D341Med (cell line): ENCODE measurements at regions not wholly inside any gene's neighbourhood (a gene's known extent, or its start where the extent isn't known, plus 50 kb on each side); places are given as distances from the start of the nearest gene placed in this dataset.
"Not testable (repeated sequence)": the region's sequence is repeated elsewhere in the genome, so short reads cannot be mapped to it uniquely, and the experiment has no call there.

Source experiments
- DNase-seq: peaks from one replicate; pipeline ENCODE4 v3.0.0; 2012; ENCODE audit warnings: low spot score

- DNase-seq: no peak
Observed at GRCh38 chr2:138271467-138271866, 230.1 kb upstream of the SPOPL start.

- no peak for DNase-seq
Observed at GRCh38 chr2:138272524-138273195, 228.9 kb upstream of the SPOPL start.

DNA sequence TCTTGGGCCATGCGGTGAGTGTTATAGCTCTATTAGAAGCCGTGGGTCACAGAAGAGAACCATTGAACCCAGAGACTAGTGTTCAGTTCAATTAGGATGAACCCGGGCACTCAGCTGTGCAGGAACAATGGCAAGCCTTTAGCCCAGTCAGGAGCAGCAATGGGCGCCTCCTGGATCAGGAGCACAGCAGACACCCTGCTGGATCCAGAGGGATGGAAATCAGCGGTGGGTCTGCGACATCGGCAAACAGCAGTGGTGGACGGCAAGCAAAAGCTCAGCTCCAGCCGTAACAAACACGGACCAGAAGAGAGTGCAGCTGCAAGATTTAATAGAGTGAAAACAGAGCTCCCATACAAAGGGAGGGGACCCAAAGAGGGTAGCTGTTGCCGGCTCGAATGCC lies 228.3 kb upstream of the SPOPL start:
- not testable (repeated sequence) for DNase-seq

GRCh38 chr2:138274421-138275291 lies 226.9 kb upstream of the SPOPL start:
- DNase-seq: no peak

DNA sequence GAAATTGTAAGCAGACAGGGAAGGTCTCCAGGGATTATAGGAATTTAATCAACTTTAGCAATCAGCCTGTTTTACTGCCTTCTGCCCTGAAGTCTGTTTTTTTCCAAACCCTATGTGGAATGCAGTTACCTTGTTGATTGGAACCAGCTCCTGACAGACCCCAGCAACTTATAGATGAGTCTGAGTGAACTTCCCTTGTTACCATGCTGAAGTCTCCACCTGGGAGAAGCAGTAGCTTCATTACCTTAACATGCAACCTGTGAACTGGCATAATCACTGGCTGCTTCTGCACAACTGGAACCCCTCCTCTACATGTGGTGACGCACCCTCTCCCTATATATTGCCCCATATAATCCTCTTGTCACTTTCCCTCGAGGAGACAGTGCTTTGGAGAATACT lies 226.3 kb upstream of the SPOPL start:
- no peak for DNase-seq

DNA sequence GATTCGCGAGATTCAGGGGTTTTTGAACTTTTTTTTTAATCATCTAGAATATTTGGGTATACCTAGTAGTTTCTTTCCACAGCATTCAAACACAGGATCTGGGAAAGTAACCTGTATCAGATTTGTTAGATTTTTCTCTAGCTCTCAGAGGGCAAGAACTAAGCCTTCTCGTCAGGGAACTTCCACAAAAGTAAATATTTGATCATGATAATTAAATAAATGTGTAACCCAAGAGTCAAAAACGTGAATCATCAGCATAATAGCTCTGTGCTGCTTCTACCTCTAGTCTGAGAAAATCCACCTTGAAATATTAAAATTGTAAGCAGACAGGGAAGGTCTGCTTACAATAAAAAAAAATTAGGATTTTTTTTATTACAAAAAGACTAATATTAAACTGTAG lies 225.7 kb upstream of the SPOPL start:
- DNase-seq: no peak

DNA sequence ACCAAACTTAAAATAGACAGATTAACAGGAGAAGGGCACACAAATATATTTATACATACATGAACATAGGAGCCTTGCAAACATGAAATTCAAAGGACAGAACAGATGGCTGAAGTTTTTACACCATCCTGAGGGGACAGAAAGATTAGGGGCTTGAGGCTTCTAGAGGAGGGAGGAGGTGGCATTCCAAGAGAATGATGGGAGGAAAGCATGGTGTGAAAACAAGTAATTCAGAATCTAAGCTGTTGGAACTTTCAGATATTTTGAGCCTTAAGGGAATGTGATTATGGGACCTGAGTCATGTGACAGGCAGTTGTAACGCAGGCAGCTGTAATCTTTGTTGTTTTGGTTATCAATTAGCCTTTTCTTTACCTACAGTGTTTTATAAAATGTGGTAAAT lies 225.2 kb upstream of the SPOPL start:
- DNase-seq: peak; percentile 10

GRCh38 chr2:138277062-138277461 lies 224.5 kb upstream of the SPOPL start:
- DNase-seq: no peak

DNA sequence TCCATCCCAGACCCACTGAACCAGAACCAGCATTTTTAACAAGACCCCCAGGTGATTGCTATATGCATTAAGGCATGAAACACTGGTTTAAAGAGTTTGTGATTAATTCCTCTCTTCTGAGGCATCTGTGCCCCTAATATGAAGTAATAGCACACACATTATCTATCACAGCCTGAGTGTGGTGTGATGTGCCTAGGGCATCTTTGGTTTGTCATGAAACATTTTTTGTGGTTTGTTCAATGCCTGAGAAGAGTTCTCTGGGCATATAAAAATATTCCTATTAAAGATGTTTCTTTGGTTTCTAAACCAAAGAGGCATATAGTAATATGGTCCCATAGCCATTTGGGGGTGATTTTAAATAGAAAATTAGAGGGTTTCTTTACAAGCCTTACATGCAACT lies 221.7 kb upstream of the SPOPL start:
- DNase-seq: no peak

DNA sequence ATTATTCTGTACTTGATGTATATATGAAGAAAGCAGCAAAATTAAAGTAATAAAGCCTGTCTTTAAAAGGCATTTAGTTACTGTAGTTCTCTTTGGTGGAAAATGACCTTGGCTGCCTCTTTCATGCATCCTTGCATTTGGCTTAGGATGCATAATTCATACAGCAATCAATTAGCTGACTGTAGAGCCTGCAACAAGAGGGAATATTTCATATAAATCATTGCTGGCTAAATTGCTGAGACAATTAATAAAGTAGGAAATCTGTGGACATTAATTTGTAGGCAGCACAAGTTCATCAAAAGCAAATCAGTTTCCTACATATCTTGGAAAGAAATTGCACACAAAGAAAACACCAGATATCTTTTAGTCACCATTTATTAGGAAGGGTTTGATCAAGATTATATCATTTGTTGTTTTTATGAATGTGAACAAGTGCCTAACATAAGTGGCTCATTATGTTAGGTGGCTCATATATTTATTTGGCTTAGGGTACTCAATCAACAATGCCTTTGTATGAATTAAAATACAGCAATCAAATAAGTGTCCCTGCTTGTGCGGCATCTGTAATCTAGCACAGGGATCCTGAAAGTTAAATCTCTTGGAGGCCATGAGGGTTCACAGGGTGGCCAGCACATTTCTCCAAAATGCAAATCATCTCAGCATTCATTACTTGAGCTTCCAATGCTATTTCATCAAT lies 220.4 kb upstream of the SPOPL start:
- DNase-seq: no peak

DNA sequence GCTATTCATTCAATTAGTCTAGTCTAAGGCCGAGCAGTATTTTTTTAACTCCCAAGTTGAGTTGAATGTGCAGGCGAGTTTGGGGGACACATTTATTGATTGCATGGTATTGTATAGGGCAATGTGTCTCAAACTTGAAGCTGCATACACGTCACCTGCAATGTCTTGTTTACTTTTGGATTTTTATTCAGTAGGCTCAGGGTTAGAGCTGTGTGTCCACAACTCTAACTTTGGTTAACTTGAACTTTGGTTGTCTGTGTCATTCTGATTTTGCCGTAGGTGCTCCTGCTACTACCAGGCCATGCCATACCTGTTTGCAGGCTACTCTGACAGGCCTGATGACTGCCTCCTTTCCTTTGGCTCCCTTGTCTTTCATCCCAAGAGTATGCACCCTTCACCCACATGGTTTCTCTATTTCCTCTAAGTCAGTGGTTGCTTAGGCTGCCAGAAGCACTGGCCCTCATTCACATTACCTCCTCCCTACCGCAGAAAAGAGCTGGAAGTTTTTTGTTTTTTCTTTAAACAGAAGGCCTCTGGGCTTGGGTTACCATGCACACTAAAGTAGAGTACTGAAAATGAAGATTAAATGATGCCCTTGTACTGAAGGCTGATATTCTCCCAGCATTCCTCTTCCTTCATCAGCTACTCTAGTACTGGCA lies 219.4 kb upstream of the SPOPL start:
- DNase-seq: no peak

DNA sequence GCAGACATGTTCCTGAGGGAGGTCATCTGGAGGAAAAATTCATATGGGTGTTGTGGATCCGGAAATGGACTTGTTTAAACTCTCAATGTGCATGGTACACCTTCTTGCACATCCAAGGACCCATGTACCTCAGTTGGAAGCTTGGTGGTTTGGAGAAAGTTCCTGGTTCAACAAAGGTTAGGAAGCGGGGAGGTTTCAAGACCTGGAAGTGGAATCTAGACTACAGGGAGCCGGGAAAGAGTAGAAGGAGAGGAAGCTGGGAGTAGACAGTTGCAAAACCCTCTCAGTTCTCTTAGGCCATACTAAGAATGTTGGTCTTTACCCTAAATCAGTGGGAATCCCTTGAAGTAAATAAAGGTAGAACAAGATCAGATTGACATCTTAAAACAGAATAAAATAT lies 209.8 kb upstream of the SPOPL start:
- DNase-seq: no peak

DNA sequence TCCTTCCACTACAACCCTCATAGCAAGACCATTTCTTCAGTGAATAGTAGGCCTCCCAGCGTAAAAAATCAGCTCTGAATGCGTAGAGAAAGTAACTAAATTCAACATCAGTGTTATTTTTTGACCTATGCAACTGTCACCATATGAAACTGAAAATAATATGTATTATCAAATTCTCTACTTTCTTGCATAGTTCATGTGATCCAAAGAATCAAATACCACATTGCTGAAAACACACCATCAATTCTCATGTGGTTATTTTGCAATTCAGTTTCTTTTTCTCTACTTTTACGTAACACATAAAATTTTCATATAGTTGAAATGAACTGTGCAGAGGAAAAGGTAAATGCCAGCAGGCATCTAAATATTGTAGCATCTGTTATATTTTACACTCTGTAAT lies 208.5 kb upstream of the SPOPL start:
- no peak for DNase-seq

DNA sequence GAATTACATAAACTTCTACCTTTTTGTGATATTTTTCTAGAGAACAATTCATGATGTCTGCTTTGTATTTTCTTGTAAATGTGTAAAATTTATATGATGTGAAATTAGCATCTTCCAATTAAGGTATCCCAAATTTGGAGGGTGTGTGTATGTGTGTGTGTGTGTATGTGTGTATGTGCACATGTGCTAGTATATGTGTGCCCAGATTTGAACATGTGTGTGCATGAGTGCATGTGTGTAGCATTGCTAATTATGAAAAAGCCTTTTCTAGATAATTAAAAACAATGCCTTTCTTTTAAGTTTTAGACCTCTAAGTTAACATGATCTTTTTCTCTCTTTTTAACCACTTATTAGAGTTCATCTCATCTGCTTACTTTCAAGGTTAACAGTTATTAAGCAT lies 208.0 kb upstream of the SPOPL start:
- no peak for DNase-seq

DNA sequence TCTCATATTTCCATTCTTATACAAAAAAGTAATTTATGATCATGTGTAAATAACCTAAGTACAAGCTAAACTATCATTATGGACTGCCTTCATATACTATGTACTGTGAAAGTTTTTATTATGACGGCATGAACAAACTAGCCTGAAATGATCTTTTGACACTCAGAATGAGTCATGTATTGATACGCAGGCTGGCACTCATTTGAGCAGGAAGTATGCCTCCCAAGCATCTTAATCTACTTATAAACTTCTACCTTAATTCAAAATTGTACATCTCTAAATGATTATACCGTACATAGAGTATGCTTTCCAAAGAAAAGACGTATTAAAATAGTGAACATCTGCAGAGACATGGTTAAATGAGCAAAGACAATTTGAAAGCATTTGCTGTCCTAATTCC lies 207.1 kb upstream of the SPOPL start:
- DNase-seq: no peak

GRCh38 chr2:138296365-138296764 lies 205.2 kb upstream of the SPOPL start:
- DNase-seq: no peak

DNA sequence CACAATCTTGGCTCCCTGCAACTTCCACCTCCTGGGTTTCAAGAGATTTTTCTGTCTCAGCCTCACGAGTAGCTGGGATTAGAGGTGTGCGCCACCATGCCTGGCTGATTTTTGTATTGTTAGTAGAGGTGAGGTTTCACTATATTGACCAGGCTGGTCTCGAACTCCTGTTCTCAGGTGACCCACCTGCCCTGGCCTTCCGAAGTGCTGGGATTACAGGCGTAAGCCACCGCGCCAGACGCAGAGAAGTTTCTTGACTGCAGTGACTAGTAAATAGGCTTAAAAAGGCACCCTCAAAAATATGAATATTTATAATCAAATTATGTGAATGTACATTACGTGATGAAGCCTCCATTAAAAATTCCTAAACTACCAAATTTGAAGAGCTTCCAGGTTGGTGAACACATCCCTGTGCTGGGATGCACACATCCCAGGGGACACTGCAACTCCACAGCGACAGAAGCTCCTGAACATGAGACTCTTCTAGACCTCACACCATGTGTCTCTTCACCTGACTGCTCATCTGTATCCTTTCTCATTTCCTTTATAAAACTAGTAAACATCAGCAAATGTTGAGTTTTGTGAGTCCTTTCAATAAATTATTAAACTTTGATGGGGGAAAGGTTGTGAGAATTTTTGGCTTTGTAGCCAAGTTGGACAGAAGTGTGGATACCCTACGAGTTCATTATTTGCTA lies 203.3 kb upstream of the SPOPL start:
- no peak for DNase-seq

DNA sequence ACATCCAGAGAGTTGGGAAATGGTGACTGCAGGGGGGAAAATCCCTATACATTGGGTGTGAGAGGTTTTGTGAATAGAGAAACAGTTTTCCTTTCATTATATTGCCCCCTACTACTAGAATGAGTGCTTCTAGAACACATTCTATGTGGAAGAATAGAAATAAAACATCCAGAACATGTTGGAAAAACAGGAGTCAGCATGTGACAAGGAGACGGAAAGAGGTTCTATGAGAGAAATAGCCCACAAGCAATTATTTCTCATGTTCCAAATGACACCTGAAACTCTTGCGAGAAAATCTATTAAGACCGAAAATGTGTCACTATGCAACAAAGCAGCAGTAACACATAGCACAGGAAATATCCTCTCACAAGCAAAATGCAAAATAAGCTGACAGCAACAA lies 202.7 kb upstream of the SPOPL start:
- no peak for DNase-seq

DNA sequence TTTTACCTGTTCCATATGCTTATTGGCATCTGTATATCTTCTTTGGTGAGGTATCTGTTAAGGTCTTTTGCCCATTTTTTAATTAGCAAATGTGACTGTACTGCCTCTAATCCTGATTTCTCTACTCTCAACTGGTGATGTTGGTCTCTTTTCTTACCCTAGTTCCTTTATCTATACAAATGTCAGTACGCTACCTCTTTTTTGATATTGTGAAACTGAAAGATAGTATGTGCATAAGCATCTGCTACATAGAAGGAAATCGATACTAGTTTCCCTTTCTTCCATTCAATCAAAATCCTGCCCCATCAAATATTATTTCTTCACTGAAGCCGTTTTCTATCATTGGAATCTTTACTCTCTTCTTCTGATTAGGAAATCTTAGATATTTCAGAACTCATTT lies 194.9 kb upstream of the SPOPL start:
- no peak for DNase-seq

- DNase-seq: no peak
Observed at GRCh38 chr2:138307099-138307498, 194.5 kb upstream of the SPOPL start.

DNA sequence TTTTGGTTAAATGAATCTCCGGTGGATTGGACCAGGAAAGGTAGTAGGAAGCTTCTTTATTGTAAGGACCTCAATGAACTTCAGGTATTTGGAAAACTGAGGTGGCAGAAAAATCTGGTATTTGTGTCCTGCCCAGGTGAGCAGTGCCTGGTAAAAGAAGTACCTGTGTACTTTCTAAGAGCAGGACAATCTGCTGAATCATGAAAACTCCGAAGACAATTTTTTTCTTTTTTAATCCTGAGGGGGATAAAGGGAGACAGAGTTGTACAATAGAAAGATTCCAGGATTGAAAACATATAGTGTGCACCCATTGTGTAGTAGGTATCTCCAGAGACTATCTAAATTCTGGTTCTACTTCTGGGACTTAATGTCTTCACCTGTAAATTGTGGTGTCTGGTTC lies 191.8 kb upstream of the SPOPL start:
- DNase-seq: no peak

- no peak for DNase-seq
Observed at GRCh38 chr2:138312061-138312460, 189.5 kb upstream of the SPOPL start.
